ENCODE measurements at regions not wholly inside any gene's neighbourhood (a gene's known extent, or its start where the extent isn't known, plus 50 kb on each side); places are given as distances from the start of the nearest gene placed in this dataset.

DNA sequence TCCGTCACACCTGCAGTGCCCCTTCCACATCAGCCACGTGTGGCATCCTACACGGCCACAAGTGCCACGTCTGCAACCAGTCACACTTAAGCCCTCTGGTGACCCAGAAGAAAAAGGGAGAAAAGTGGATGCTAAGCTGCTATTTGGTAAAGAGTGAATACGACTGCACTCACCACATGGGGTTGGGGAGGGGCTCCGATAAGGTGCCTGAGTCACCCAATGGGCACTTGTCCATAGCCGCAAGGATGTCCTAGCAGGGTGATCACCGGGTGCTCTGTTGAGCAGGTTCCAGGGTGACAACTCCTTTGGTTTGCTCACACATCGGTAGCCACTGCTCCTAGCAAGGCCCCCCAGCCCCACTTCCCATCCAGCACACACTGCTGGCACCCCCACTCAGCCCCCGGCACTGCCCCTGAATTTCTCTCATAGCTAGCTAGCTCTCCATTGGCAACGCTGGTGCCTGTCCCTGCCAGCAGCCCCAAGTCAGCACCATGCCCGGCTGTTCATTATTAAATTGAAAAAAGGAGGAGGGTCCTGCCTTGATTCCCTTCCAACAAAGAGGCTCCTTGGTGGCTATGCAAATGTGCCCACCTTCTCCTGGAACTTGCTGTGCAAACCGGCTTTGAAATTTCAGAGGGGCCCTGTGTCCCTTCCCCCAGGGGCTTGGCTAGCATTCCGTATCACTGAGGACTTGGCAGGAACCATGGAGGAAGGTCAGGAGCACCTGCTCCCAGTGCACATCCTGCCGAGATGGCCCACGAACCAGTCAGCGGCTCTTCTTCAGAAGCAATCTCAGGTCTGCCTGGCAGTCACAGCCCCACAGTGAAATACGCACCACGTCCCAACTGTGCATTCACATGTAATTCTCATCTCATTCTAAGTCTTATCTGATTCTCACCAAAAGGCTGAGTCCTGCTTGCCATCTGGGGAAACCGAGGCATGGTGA, 227.7 kb upstream of the DIO3 start:
- TF ChIP-seq, protein P1, sequence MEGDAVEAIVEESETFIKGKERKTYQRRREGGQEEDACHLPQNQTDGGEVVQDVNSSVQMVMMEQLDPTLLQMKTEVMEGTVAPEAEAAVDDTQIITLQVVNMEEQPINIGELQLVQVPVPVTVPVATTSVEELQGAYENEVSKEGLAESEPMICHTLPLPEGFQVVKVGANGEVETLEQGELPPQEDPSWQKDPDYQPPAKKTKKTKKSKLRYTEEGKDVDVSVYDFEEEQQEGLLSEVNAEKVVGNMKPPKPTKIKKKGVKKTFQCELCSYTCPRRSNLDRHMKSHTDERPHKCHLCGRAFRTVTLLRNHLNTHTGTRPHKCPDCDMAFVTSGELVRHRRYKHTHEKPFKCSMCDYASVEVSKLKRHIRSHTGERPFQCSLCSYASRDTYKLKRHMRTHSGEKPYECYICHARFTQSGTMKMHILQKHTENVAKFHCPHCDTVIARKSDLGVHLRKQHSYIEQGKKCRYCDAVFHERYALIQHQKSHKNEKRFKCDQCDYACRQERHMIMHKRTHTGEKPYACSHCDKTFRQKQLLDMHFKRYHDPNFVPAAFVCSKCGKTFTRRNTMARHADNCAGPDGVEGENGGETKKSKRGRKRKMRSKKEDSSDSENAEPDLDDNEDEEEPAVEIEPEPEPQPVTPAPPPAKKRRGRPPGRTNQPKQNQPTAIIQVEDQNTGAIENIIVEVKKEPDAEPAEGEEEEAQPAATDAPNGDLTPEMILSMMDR (conservative IDR thresholded peaks at IDR 0.05; ENCODE audit: low read depth in 2 of 2) = no peak
- TF ChIP-seq EZH2 (IDR thresholded peaks at IDR 0.05; ENCODE audit: low read depth, unreplicated experiment) (no peak), POLR2AphosphoS5 (IDR thresholded peaks at IDR 0.05; ENCODE audit: low read depth) (no peak), JUNB (IDR thresholded peaks at IDR 0.05; ENCODE audit: unreplicated experiment) (no peak), CREB1 (CRISPR knock-in tag; IDR thresholded peaks at IDR 0.05; ENCODE audit: low read depth) (no peak)
- TF ChIP-seq, protein P2, sequence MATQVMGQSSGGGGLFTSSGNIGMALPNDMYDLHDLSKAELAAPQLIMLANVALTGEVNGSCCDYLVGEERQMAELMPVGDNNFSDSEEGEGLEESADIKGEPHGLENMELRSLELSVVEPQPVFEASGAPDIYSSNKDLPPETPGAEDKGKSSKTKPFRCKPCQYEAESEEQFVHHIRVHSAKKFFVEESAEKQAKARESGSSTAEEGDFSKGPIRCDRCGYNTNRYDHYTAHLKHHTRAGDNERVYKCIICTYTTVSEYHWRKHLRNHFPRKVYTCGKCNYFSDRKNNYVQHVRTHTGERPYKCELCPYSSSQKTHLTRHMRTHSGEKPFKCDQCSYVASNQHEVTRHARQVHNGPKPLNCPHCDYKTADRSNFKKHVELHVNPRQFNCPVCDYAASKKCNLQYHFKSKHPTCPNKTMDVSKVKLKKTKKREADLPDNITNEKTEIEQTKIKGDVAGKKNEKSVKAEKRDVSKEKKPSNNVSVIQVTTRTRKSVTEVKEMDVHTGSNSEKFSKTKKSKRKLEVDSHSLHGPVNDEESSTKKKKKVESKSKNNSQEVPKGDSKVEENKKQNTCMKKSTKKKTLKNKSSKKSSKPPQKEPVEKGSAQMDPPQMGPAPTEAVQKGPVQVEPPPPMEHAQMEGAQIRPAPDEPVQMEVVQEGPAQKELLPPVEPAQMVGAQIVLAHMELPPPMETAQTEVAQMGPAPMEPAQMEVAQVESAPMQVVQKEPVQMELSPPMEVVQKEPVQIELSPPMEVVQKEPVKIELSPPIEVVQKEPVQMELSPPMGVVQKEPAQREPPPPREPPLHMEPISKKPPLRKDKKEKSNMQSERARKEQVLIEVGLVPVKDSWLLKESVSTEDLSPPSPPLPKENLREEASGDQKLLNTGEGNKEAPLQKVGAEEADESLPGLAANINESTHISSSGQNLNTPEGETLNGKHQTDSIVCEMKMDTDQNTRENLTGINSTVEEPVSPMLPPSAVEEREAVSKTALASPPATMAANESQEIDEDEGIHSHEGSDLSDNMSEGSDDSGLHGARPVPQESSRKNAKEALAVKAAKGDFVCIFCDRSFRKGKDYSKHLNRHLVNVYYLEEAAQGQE (IDR thresholded peaks at IDR 0.05; ENCODE audit: unreplicated experiment) = no peak
